Breast epithelium (tissue), 3 donors: ENCODE measurements at regions not wholly inside any gene's neighbourhood (a gene's known extent, or its start where the extent isn't known, plus 50 kb on each side); places are given as distances from the start of the nearest gene placed in this dataset.

Experiments
- POLR2A ChIP-seq: fragments of 450-650 bp; IDR thresholded peaks from one replicate; pipeline ENCODE4 v1.6.1; 2016; ENCODE audit warnings: antibody characterized with exemption, mild to moderate bottlenecking, moderate library complexity
- POLR2AphosphoS5 ChIP-seq, 3 donors: sonication (generic); formaldehyde crosslinking; IDR thresholded peaks; one replicate each; pipeline ENCODE4 v1.6.1; 2017; ENCODE audit warnings: antibody characterized with exemption in 3 of 3
- TF ChIP-seq, protein P1 (sequence below), 3 donors: fragments of 450-650 bp; IDR thresholded peaks; one replicate each; pipeline ENCODE4 v1.5.1; 2016 to 2017; ENCODE audit warnings: antibody characterized with exemption in 3 of 3, mild to moderate bottlenecking in 3 of 3, moderate library complexity in 3 of 3

DNA sequence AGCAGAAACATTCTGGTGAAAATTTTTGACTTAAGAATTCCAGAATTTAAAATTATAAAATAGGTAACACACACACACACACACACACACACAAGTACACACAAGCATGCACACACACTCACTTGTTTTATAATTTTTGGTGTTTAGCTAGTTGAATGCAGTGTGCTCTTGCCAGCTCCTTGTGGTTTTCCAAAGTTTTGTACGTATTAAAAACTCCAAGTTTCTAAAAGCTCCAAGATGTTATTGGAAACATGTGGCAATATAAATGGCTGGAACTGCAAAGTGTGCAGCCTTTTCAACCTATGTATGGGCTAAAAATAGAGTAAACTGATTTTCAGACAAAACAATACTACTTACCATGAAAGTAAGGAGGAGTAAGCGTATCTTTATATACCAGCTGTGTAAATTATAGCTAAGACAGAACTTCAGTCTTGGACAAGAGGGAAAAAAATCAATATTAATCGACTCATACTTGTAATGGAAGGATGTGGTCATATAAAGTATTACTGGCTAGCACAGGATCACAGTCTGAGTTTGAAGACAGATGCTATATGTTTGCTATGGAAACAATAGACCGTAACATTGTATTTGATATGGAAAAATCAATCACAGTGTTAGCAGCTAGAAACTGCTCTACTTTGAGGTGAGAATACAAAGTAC lies 727.1 kb upstream of the GRAMD2B start:
- TF ChIP-seq POLR2A (no peak), POLR2AphosphoS5 (IDR thresholded peaks at IDR 0.05) (no peak)
- TF ChIP-seq, protein P1, sequence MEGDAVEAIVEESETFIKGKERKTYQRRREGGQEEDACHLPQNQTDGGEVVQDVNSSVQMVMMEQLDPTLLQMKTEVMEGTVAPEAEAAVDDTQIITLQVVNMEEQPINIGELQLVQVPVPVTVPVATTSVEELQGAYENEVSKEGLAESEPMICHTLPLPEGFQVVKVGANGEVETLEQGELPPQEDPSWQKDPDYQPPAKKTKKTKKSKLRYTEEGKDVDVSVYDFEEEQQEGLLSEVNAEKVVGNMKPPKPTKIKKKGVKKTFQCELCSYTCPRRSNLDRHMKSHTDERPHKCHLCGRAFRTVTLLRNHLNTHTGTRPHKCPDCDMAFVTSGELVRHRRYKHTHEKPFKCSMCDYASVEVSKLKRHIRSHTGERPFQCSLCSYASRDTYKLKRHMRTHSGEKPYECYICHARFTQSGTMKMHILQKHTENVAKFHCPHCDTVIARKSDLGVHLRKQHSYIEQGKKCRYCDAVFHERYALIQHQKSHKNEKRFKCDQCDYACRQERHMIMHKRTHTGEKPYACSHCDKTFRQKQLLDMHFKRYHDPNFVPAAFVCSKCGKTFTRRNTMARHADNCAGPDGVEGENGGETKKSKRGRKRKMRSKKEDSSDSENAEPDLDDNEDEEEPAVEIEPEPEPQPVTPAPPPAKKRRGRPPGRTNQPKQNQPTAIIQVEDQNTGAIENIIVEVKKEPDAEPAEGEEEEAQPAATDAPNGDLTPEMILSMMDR (IDR thresholded peaks at IDR 0.05) = no peak
